Fibroblast of the aortic adventitia (primary cell): ENCODE measurements at regions not wholly inside any gene's neighbourhood (a gene's known extent, or its start where the extent isn't known, plus 50 kb on each side); places are given as distances from the start of the nearest gene placed in this dataset.

Experiments
- DNase-seq: peaks from one replicate; pipeline ENCODE4 v3.0.0-alpha.2; 2010; ENCODE audit warnings: low read depth
- H3K4me3 ChIP-seq: 2 replicates; pipeline ENCODE4 v1.5.1; 2011; ENCODE audit warnings: low read depth, mild to moderate bottlenecking, control low read depth, low read length, moderate library complexity
- TF ChIP-seq, protein P1 (sequence below): IDR thresholded peaks from 2 replicates; pipeline ENCODE4 v1.5.1; 2011; ENCODE audit warnings: mild to moderate bottlenecking, low read length, control low read depth, inconsistent platforms; ENCODE audit not compliant: insufficient read depth

- no peak for DNase-seq
- no peak overlapping the region for H3K4me3 ChIP-seq
- TF ChIP-seq, protein P1, sequence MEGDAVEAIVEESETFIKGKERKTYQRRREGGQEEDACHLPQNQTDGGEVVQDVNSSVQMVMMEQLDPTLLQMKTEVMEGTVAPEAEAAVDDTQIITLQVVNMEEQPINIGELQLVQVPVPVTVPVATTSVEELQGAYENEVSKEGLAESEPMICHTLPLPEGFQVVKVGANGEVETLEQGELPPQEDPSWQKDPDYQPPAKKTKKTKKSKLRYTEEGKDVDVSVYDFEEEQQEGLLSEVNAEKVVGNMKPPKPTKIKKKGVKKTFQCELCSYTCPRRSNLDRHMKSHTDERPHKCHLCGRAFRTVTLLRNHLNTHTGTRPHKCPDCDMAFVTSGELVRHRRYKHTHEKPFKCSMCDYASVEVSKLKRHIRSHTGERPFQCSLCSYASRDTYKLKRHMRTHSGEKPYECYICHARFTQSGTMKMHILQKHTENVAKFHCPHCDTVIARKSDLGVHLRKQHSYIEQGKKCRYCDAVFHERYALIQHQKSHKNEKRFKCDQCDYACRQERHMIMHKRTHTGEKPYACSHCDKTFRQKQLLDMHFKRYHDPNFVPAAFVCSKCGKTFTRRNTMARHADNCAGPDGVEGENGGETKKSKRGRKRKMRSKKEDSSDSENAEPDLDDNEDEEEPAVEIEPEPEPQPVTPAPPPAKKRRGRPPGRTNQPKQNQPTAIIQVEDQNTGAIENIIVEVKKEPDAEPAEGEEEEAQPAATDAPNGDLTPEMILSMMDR: no peak
These were observed 627.9 kb downstream of the ZBBX start for GRCh38 chr3:166752214-166752613.

GRCh38 chr3:166743481-166744134, 636.5 kb downstream of the ZBBX start:
- TF ChIP-seq, protein P1: no peak
- DNase-seq: no peak
- H3K4me3 ChIP-seq: no peak overlapping the region

- TF ChIP-seq, protein P1: no peak
- no peak for DNase-seq
- H3K4me3 ChIP-seq: no peak overlapping the region
These were observed 645.4 kb downstream of the ZBBX start for GRCh38 chr3:166734734-166735133.

- TF ChIP-seq, protein P1: no peak
- no peak overlapping the region for H3K4me3 ChIP-seq
- no peak for DNase-seq
These were observed 648.4 kb downstream of the ZBBX start for GRCh38 chr3:166731701-166732100.

GRCh38 chr3:166721466-166721865, 658.6 kb downstream of the ZBBX start:
- no peak for DNase-seq
- H3K4me3 ChIP-seq: no peak overlapping the region
- TF ChIP-seq, protein P1: no peak

- TF ChIP-seq, protein P1: no peak
- no peak for DNase-seq
- H3K4me3 ChIP-seq: no peak overlapping the region
These were observed 665.9 kb downstream of the ZBBX start for GRCh38 chr3:166714206-166714605.

GRCh38 chr3:166713787-166714186, 666.3 kb downstream of the ZBBX start:
- no peak for DNase-seq
- TF ChIP-seq, protein P1: no peak
- H3K4me3 ChIP-seq: no peak overlapping the region
